GM12872 (cell line): ENCODE measurements at regions not wholly inside any gene's neighbourhood (a gene's known extent, or its start where the extent isn't known, plus 50 kb on each side); places are given as distances from the start of the nearest gene placed in this dataset.

Experiments used
- TF ChIP-seq, protein P1 (sequence below): IDR thresholded peaks from 3 replicates; pipeline ENCODE4 v1.5.1; 2011; ENCODE audit warnings: low read depth, mild to moderate bottlenecking, low read length, moderate library complexity; ENCODE audit not compliant: insufficient read depth

DNA sequence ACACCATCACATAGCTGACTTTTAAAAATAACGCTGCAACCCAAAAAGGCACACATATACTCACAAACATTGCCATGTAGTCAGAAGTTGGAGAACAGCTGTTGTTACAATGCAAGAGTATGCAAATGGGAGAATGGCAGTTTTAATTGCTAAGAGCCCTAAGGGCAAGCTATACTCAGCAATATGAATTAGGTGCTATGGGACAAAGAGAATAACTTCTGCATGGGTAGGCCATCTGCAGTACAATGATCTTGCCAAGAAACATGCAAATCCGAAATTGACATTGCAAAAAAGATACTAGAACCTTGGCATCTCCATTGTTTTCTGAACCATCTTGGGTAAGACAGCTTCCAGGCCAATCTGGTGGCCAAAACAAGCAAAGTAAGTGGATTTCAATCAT lies 697.8 kb downstream of the LRRIQ3 start:
- TF ChIP-seq, protein P1, sequence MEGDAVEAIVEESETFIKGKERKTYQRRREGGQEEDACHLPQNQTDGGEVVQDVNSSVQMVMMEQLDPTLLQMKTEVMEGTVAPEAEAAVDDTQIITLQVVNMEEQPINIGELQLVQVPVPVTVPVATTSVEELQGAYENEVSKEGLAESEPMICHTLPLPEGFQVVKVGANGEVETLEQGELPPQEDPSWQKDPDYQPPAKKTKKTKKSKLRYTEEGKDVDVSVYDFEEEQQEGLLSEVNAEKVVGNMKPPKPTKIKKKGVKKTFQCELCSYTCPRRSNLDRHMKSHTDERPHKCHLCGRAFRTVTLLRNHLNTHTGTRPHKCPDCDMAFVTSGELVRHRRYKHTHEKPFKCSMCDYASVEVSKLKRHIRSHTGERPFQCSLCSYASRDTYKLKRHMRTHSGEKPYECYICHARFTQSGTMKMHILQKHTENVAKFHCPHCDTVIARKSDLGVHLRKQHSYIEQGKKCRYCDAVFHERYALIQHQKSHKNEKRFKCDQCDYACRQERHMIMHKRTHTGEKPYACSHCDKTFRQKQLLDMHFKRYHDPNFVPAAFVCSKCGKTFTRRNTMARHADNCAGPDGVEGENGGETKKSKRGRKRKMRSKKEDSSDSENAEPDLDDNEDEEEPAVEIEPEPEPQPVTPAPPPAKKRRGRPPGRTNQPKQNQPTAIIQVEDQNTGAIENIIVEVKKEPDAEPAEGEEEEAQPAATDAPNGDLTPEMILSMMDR: no peak

DNA sequence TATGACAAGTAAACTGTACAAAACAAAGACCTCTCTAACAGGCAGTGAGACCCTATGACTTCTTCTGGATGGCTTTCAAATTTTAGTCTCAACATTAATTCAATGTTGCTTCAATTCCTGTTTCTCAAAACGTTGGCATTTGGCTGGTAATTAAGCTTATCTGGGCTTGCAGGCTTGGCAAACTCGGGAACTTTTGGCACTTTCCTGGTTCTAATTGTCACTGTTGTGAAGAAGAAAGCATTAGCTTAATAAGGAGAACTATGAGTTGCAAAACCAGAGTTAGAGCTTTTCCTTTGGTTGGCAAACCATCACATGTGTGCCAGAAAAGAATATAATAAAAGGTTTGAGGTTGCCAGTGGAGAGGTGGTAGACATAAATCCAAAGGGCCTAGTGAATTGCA lies 698.3 kb downstream of the LRRIQ3 start:
- TF ChIP-seq, protein P1: no peak

DNA sequence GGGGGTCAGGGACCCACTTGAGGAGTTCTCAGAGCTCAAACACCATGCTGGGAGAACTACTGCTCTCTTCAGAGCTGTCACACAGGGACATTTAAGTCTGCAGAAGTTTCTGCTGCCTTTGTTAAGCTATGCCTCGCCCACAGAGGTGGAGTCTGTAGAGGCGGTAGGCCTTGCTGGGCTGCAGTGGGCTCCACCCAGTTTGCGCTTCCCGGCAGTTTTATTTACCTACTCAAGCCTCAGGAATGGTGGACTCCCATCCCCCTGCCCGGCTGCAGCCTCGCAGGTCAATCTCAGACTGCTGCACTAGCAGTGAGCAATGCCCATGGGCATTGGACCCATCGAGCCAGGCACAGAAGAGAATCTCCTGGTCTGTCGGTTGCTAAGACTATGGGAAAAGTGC lies 706.4 kb downstream of the LRRIQ3 start:
- TF ChIP-seq, protein P1: no peak

DNA sequence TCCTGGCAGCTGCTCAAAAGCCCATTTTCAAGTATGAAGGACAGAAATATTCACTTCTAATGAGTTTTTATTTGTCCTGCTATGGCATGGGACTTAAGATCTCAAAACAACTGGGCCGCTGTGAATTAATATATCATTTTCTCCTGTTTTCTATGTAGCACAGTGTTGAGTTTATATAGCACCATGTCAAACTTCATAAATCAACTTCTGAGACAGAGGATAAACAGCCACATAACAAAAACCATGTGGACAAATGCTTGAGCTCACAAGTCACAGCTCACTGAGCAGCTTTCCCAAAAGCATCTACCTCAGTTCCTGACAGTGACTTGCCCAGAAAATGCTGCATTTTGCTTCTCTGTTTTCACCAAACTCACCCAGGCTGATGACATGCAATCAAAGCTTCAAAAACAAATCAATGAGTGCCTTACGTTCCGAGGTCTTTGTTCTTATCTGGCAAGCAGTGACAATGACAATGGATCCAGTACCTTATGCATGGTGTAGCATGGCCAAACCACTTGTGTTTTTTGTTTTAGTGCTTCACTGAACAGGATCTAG lies 722.6 kb downstream of the LRRIQ3 start:
- TF ChIP-seq, protein P1: no peak

DNA sequence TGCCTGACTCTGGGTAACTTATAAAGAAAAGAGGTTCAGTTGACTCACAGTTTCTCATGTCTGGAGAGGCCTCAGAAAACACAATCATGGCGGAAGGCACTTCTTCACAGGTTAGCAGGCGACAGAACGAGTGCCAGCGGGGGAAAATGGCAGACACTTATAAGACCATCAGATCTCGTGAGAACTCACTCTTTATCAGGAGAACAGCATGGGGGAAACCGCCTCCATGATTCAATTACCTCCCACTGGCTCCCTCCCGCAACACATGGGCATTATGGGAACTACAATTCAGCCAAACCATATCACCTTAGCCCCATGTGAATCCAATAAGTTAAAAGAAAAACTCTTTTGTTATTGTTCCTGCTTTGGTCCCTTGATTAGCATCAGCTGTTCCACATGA lies 725.2 kb downstream of the LRRIQ3 start:
- TF ChIP-seq, protein P1: no peak

DNA sequence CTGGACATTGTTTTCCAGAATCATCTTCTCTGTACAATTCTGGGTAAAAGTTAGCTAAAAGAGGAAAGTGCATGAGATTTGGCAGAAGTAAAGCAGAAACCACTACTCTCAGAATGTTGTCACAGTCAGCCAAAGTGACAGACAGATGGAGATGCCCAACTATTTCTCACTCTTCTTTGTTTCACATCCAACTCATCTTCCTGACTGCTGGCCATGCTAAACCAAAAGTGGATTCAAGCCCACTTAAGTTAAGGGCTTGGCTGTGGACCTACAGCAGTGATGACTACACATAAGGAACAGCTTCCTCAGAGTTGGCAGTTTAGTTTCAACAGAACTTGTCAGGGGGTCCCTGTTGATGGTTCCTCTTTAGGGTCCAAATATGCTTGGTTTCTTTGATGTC lies 730.2 kb downstream of the LRRIQ3 start:
- TF ChIP-seq, protein P1: no peak

DNA sequence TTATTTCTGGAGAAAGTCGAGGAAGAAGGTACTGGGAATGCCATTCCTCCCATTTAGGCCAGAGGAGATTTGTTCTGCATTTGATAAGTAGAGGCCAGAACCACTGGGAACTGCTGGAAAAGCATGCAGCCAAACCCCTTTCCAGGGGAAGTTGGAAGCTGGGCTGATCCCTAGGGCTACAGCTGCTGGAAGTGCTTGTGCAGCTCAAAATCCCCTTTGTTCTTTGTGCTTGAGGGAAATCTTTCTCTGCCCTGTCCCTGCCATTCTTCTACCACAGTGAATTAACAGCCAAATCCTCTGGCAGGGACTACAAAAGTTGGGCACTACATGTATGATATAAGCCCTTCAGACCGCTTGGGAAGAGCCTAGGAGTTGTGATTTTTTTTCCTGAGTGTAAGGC lies 734.1 kb downstream of the LRRIQ3 start:
- TF ChIP-seq, protein P1: no peak
